Activated CD4-positive, alpha-beta T cell treated with anti-CD3 and anti-CD28 coated beads, Interleukin-2, amount 50 U/mL, for 16 hours (primary cell): ENCODE measurements at regions not wholly inside any gene's neighbourhood (a gene's known extent, or its start where the extent isn't known, plus 50 kb on each side); places are given as distances from the start of the nearest gene placed in this dataset.

ENCODE experiments used
- DNase-seq: peaks from one replicate; pipeline ENCODE4 v3.0.0-alpha.2; 2020

DNA sequence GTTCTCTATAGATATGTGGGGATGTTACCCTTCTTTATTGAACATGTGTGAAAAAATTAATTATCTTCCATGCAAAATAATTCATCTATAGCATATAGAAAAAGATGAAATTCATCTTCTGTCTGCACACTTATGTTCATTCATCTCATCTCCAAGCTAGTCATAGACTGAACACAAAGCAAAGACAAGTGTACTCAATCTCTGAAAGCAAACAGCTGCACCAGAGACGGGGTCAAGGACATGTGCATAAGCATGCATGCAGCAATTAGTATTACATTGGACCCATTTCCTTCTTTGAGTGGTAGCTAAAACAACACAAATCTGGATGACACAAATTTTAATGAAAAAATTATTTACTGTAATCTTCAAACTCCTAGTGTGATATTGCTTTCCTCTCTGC lies 547.0 kb upstream of the COX7C start:
- DNase-seq: no peak

DNA sequence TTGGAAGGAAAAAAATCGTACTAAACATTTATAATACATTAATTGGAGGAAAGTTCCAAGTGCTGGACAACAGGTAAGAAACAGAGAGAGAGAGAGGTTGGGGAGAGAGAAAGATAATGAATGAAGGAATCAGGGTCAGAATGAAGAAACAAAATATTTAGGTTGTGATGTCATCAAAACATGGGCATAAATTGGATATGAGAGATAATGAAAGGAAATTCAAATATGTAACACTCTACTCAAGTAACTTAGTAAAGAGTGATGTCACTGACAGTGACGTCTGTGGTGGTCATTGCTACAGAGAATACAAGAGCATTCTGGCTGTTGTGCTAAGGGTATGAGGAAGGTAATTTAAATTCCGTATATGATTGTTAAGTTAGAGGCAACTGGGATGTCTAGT lies 543.4 kb upstream of the COX7C start:
- DNase-seq: no peak

DNA sequence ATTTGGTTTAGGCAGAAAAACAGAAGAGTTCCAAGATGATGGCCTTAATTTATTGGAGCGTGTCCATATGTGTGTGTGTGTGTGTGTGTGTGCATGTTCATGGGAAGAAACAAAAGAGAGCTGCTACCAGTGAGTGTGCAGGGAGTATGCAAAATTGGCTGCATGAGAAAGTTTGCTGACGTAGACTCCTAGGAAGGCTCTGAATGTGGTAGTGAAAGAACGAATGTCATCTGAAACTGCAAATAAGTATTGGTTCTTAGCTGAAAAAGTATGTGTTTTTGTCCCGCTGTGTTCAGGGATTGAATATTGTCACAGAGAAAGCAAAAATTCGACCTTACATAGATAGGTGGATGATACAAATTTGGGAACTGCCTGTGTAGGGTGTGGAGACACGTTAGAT lies 542.6 kb upstream of the COX7C start:
- no peak for DNase-seq

DNA sequence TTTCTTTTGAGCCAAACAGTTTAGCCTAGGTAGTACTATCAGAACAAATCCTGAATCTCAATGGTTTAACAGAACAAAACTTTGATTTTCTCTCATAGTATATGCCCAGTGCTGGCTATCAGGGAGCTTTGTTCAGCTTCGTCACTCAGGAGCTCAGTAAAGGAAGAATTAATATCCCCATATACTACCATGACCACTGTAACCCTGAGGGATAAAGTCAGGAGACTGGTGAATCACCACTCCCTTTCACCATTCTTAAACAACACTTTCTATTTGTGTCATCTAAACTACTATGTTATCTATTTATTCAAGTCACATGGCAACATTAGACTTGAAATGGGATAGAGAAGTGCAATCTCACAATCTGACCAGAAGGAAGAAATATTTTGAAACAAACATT lies 522.6 kb upstream of the COX7C start:
- DNase-seq: no peak

DNA sequence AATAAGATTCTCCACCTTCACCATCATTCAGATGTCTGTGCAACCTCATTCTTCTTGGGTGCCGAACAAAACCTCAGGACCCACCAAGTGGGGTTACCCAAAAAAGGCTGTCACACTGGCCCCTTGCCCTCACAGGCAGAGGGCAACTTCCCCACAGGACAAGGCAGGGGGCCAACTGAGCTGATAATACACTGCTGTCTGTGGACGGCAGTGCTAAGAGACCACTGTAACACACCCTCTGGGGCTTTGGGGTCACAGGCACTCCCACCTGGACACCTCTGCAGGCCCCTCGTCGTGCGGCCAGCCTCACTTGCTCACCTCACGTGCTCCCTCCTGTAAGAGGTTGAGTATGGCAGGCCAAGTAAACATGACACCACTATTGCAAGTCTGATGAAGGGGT lies 515.8 kb upstream of the COX7C start:
- DNase-seq: no peak

DNA sequence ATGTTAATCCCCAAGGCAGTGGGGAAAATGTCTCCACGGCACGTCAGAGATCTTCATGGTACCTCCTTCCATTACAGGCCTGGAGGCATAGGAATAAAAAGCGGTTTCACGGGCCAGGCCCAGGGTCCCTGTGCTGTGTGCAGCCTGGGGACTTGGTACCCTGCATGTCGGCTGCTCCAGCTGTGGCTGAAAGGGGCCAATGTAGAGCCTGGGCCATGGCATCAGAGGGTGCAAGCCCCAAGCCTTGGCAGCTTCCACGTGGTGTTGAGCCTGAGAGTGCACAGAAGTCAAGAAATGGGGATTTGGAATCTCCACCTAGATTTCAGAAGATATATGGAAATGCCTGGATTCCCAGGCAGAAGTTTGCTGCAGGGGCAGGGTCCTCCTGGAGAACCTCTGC lies 508.9 kb upstream of the COX7C start:
- DNase-seq: no peak

DNA sequence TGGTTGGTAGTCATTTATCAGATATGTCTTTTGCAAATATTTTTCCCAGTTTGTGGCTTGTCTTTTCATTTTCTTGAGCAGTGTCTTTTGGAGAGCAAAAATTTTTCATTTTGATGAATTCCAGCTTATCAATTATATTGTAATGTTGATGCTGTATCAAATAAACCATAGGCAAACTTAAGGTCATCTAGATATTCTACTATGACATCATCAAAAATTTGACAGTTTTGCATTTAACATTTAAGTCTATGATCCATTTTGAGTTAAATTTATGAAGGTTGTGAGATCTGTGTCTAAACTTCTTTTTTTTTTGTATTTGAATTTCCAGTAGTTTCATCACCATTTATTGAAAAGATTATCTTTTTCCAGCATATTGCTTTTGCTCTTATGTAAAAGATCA lies 505.5 kb upstream of the COX7C start:
- no peak for DNase-seq

DNA sequence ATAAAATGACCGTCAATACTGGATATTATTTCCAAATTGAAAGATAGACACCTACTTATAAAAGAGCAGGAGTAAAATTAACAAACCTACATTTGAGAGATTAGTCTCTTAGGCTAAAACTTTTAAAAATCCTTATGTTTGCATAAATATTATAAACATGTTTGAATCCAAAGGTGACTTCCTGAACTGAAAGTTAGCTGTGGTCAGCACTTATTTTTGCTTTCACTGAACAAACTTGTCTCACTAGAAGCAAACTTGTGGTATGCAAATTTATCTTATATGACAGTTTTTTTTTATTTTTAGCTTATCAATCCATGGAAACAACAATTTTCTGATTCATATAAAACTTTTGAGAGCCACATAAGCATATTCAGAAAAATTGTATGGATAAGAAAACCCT lies 502.6 kb upstream of the COX7C start:
- no peak for DNase-seq

DNA sequence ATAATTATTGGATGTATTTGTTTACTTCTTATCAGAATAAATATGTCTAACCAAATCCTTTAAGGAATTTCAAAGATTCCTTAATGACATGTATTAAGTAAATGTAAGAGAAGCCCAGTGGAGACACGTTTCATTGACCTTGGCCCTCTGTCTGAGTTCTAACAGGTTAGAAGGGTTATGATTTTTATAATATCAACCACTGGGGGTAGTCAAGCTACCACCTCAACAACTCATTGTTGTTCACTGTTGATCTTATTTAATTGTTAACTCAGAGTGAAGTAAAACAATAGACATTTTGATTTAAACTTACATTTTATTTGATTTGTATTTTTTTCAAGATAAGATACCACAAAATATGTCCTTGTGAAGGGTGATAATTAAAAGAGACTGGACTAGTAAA lies 499.2 kb upstream of the COX7C start:
- DNase-seq: no peak

DNA sequence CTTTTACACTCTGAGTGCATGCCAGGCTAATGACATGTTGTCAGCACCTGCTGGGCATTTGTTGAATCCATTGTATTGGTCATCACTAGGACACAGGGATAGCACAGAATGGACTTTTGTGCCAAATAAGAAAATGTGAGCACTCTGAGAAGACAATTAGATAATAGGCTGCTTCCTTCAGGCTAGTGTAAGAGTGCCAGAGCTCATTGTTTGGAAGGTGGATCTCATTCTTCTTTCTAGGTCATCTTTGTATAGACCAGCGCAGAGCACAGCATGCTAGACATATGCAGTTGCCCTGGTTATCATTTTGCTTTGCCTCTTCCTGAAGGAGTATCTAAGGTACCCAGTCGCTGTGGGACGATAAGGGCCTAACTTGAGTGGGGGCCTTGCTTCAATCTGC lies 493.4 kb upstream of the COX7C start:
- no peak for DNase-seq

DNA sequence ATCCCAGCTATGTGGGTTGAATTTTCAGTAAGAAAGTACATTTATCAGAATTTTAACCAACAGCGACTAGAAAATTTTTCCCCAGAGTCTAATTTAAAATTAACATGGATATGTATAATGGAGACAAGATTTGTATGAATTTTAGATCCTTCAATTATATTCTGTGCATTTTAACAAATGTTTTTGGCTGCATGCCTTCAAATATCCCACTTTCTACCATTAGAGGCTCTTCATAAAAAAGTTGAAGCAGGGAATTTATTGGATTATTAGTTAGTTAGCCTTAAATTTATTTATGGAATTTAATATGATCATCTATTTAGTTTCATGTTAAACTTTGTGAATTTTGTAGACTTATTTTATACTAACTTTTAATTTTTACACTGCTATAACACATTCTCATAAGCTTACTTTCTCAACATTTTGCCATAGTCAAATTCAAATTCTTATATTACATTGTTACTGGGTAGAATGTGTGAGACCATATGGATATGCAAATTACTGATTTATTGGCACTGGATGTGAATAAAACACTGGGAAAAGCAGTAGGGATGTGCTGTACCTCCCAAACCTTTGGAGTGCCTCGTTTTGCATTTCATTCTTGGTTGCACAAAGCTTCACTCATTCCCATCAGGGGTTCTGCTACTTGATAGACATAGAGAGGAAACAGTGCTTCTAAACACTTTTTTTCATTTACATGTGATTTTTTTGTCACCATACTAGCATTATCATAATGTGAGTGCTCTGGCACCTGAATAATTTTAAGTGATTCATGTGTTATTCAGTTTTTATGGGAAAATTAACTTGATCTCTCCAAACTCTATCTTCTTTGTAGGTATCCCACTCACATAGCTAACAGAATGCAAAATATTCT lies 491.8 kb upstream of the COX7C start:
- no peak for DNase-seq

DNA sequence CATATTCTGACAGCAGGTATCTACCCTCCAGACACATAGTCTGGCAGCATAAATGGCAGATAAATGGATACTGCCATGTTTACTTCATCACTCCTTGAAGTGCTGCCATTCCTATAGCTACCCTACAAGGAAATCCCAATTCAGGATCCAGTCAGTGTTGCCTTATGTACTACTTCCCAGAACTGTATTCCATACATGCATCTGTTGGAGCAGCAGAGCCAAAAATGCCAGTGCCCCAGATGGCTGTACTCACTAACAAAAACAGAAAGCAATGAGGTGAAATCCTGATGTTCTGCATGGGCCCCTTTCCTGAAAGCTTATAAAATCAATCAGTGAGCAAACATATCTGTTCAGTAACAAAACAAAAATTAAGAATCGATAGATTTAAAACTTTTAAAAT lies 490.0 kb upstream of the COX7C start:
- no peak for DNase-seq

DNA sequence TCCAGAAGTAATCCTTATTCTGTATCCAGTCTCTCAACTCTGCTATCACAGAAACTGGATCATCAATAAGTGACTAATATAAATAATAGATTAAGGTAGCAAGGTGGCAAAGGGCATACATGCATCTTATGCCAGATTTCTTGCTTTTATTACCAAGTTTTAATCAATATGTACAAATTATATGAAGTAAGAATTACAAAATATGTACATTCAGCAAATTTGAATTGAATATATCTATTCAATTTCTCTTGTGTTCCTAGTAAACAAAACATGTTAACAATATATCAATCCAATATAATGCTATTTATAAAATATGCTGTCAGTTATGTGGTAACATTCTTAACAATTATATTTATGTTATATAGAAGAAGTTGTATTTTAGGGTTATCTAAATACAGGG lies 488.7 kb upstream of the COX7C start:
- no peak for DNase-seq

DNA sequence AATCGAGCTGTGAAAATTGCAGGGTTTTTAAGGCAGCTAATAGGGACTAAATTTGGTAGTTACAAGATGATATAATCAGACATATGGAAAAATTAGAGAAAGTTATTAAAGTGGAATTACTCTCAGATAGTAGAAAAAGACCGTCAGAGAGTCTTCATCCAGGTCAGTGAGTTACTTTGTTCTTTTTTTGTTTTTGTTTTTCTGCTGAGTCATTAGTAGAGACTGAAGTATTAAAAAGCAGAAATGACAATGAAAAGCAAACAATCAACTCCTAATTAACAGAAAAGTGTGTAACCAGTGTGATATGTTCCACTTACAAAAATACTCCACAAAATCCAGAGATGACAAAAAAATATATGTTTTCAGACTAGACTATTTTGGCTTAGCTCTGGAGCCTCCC lies 480.4 kb upstream of the COX7C start:
- DNase-seq: no peak

DNA sequence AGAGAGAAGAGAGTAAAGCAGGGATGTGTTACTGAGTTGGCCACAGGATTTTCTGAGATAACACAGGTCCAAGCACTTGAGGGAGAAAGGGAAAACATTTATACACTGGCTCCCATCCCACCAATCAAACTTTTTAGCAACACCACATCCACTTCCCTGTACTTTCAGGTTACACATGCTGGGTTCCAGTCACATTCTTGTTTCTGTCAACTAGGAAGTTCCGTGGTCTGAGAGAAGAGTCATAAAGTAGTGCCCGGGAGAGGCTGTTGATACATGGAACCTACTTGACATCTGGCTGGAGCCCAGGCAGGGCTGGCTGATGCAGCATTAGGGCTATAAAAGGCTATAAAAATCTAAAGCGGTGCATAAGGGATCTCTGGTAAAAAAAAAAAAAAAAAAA lies 473.9 kb upstream of the COX7C start:
- DNase-seq: no peak

DNA sequence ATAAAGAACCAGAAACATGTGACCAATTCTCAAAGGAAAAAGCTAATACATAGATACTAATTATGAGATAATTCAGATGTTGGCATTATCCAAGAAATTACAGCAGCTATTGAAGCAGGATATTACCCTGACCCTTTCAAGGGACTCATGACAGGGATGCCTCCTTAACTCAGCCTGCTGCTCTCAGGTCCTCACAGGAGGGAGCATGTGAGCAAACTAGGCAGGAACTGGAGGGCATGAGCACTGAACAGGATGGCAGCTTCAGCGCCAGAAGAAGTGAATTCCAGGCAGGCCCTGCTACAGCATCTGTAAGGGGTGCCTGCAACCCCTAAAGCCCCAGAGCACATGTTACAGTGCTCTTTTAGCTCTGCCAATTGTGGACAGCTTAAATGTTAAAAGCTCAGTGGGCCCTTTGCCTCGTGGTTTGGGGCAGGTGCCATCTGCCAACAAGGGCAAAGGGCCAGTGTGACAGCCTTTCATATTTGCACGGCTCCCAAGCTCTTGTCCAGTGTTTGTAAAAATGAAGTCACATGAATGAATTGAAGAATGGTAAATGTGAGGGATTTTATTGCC lies 464.7 kb upstream of the COX7C start:
- DNase-seq: no peak

DNA sequence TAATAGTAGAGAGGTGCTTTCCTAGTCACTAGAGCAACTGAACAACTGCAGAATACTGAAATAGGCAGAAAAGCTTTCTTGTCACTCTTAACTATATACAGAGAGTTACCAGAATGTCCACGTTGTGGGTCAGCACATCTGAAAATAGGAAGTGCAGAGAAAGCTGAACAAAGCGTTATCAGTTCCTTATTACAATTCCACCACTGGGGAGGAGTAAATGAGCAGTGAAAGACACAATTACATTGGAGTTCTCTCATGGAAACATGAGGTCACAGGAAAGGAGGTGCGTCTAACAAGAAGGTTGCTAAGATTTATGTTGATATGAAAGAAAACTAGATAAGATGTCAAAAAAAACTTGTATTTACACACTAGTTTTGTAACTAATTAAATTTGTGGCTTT lies 461.9 kb upstream of the COX7C start:
- no peak for DNase-seq

DNA sequence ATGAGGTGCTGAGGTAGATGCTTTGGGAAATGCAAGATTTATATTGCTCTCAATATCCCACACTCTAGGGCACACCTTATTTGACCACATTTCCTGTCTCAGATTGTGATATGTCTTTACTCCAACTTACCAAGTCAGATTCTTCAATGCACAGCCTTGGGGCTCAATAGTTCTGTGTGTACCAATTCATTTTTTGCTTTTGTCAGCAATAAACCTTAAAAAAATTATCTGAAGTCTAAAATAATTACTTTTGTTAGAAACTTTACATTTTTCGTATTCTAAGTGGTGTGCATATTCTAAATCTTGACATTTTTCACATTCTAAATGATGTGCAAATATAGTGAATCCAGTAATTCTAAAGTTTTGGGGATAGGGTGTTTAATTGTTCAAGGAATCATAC lies 447.5 kb upstream of the COX7C start:
- DNase-seq: no peak

DNA sequence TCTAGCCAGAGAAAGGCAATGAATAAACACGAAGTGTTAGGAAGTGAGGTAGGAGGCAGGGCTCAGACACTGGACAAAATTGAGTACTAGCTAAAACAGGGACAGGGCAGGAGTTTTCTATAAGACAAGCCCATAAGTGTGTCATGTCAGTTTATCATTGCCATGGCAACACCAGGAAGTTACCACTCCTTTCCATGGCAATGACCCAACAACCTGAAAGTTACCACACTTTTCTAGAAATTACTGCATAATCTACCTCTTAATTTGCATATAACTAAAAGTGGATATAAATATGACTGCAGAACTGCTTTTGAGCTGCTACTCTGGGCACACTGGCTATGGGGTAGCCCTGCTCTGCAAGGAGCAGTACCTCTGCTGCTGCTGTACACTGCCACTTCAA lies 442.5 kb upstream of the COX7C start:
- DNase-seq: peak; percentile 50

DNA sequence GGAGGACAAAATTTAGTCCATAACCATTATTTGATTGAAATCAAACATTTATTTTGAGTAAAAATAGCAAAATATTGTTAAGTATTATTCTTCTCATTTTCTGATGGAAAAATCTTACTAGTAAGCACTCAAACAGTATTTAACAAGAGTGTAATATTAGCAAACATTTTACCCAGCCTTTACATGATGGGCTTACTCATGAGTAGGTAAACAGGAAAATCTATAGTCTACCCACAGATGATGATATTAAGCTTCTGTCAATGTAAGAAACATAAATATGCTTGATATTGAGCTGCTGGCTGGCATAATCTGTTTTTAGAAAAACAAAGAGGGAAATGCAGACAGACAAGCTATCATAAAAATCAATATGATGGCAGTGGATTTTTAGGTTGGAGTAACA lies 418.5 kb upstream of the COX7C start:
- no peak for DNase-seq

DNA sequence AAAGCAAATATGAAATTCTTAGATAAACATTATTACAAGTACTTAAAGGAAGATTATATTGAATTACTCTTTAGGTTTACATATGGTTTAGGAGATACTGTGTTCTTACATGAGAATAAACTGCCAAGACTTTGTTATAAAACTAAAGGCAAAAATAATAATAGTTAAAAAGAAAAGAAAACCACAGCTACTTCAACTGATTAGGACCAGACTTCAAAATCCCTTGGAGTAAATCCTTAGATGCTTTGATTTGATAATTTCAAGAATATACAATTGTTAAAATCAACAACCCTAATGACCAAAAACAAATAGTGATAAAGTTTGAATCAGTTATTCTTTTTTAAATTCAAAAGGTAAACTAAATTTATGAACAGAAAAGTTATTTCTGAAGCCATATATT lies 389.6 kb upstream of the COX7C start:
- DNase-seq: no peak

DNA sequence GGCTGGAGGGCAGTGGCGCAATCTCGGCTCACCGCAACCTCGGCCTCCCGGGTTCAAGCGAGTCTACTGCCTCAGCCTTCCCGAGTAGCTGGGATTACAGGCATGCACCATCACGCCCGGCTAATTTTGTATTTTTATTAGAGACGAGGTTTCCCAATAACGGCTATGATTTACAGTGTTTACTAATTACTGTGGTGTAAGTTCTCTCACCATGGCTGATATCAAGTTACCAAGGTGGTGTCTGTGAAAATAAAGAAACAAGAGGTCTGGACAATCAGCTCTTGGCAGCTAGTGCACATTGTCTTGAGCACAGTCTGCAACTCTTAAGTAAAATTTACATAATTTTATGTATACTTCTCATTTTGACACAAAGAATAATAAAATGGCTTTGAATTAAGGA lies 385.5 kb upstream of the COX7C start:
- DNase-seq: no peak

DNA sequence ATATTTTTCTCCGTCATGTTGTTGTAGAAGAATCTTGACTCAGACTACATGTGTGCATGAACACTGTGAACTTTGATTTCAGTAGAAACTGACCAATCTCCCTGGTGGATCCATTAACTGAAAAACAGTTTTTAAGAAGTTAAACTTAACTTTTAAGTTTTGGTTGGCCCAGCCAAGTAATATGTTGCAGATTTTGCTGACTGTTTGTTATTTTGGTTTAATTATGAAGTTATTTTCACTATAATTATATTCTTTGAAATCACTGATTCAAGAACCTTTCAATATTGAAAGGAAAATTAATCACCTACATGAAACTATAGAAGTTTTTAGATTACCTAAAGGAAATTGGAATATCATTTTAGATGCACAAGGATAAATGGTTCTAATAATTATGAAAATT lies 373.6 kb upstream of the COX7C start:
- no peak for DNase-seq

DNA sequence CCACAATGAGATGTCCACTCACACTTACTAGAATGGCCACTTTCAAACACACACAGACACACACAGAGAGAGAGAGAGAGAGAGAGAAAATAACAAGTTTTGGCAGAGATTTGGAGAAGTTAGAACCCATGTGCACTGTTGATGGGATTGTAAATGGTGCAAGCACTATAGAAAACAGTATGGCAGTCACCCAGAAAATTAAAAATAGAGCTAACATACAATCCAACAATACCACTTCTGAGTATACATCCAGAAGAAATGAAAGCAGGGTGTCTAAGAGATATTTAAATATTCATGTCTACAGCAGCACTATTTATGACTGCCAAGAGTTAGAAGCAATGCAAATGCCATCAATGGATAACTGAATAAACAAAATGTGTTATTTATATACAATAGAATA lies 359.9 kb upstream of the COX7C start:
- no peak for DNase-seq
